ENCODE measurements at regions not wholly inside any gene's neighbourhood (a gene's known extent, or its start where the extent isn't known, plus 50 kb on each side); places are given as distances from the start of the nearest gene placed in this dataset.

- DNase-seq: no peak
Observed at GRCh38 chr21:38556390-38556789, 58.1 kb upstream of the ERG start.

- no peak for DNase-seq
Observed at GRCh38 chr21:38561205-38561604, 62.9 kb upstream of the ERG start.

- no peak for DNase-seq
Observed at GRCh38 chr21:38561613-38562581, 63.6 kb upstream of the ERG start.

GRCh38 chr21:38567335-38567969 is 69.2 kb upstream of the ERG start:
- DNase-seq: no peak

- no peak for DNase-seq
Observed at GRCh38 chr21:38567970-38568360, 69.7 kb upstream of the ERG start.

GRCh38 chr21:38569733-38570132 is 71.5 kb upstream of the ERG start:
- DNase-seq: no peak

- DNase-seq: no peak
Observed at GRCh38 chr21:38570596-38570995, 72.3 kb upstream of the ERG start.

GRCh38 chr21:38574895-38575575 is 76.8 kb upstream of the ERG start:
- no peak for DNase-seq

- no peak for DNase-seq
Observed at GRCh38 chr21:38577887-38578286, 79.6 kb upstream of the ERG start.

GRCh38 chr21:38590449-38591217 is 92.4 kb upstream of the ERG start:
- no peak for DNase-seq

- no peak for DNase-seq
Observed at GRCh38 chr21:38591218-38591537, 92.9 kb upstream of the ERG start.

- DNase-seq: no peak
Observed at GRCh38 chr21:38596264-38597042, 98.2 kb upstream of the ERG start.

- no peak for DNase-seq
Observed at GRCh38 chr21:38597421-38597820, 99.1 kb upstream of the ERG start.

- no peak for DNase-seq
Observed at GRCh38 chr21:38598413-38598812, 100.1 kb upstream of the ERG start.

GRCh38 chr21:38599381-38599975 is 101.2 kb upstream of the ERG start:
- no peak for DNase-seq

- DNase-seq: no peak
Observed at GRCh38 chr21:38600106-38600505, 101.8 kb upstream of the ERG start.

- DNase-seq: no peak
Observed at GRCh38 chr21:38605236-38605635, 107.0 kb upstream of the ERG start.

- DNase-seq: no peak
Observed at GRCh38 chr21:38609580-38609979, 111.3 kb upstream of the ERG start.

- DNase-seq: no peak
Observed at GRCh38 chr21:38610623-38611251, 112.5 kb upstream of the ERG start.

- DNase-seq: no peak
Observed at GRCh38 chr21:38611277-38611676, 113.0 kb upstream of the ERG start.

GRCh38 chr21:38613686-38614085 is 115.4 kb upstream of the ERG start:
- DNase-seq: no peak

All from NCI-H187 treated with DMSO at 0.1 percent for 48 hours (cell line).